Panc1 (cell line): ENCODE measurements at regions not wholly inside any gene's neighbourhood (a gene's known extent, or its start where the extent isn't known, plus 50 kb on each side); places are given as distances from the start of the nearest gene placed in this dataset.

ENCODE experiments used
- POLR2AphosphoS5 ChIP-seq: IDR thresholded peaks from 2 replicates; pipeline ENCODE4 v1.6.1; 2012; ENCODE audit warnings: mild to moderate bottlenecking, low read depth, low read length, moderate library complexity
- SIN3A ChIP-seq: IDR thresholded peaks from 2 replicates; pipeline ENCODE4 v1.6.1; 2012; ENCODE audit warnings: low read depth, mild to moderate bottlenecking, low read length, moderate library complexity, borderline replicate concordance; ENCODE audit not compliant: insufficient read depth
- TF ChIP-seq, protein P1 (sequence below): fragments of 450-650 bp; IDR thresholded peaks from 2 replicates; pipeline ENCODE4 v1.5.1; 2017; ENCODE audit warnings: mild to moderate bottlenecking

DNA sequence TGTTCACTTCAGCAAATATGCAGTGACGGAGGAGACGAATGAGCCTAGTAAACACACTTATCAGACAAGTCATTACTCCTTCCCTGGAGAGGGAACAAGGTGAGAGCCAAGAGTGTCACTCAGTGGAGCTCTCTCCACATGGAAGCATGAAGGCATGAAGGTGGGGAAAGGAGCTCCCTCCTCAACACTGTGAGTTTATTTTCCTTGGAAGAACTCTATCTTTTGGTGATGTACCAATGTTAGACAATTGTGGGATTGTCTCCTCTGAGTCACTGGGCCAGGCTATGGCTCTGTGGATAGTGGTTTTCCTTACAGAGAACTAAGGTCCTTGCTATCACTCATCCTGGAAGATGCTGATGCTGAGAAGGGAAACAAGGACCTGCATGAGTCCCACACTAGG, 200.2 kb downstream of the CPEB2 start:
- TF ChIP-seq, protein P1, sequence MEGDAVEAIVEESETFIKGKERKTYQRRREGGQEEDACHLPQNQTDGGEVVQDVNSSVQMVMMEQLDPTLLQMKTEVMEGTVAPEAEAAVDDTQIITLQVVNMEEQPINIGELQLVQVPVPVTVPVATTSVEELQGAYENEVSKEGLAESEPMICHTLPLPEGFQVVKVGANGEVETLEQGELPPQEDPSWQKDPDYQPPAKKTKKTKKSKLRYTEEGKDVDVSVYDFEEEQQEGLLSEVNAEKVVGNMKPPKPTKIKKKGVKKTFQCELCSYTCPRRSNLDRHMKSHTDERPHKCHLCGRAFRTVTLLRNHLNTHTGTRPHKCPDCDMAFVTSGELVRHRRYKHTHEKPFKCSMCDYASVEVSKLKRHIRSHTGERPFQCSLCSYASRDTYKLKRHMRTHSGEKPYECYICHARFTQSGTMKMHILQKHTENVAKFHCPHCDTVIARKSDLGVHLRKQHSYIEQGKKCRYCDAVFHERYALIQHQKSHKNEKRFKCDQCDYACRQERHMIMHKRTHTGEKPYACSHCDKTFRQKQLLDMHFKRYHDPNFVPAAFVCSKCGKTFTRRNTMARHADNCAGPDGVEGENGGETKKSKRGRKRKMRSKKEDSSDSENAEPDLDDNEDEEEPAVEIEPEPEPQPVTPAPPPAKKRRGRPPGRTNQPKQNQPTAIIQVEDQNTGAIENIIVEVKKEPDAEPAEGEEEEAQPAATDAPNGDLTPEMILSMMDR: no peak
- TF ChIP-seq SIN3A (no peak), POLR2AphosphoS5 (no peak)
